GM23338 (cell line): ENCODE measurements at regions not wholly inside any gene's neighbourhood (a gene's known extent, or its start where the extent isn't known, plus 50 kb on each side); places are given as distances from the start of the nearest gene placed in this dataset.

ENCODE experiments used
- CREB1 ChIP-seq: fragments of 250-450 bp; sonication (Bioruptor Pico); IDR thresholded peaks from 2 replicates; pipeline ENCODE4 v1.5.0; 2020; ENCODE audit warnings: low read depth, mild to moderate bottlenecking, moderate library complexity
- STAT1 ChIP-seq: IDR thresholded peaks from one replicate; pipeline ENCODE4 v1.6.1; 2016; ENCODE audit warnings: antibody characterized with exemption; ENCODE audit not compliant: unreplicated experiment
- TF ChIP-seq, protein P1 (sequence below), 2 experiments: fragments of 200-600 bp in 1 of 2; sonication (generic) in 1 of 2; conservative IDR thresholded peaks; 2 replicates each; pipeline versions ENCODE4 v1.5.1 to v1.6.1; 2016 to 2017; ENCODE audit warnings: antibody characterized with exemption in 2 of 2, low read depth in 2 of 2, mild to moderate bottlenecking in 2 of 2, moderate library complexity in 1 of 2

DNA sequence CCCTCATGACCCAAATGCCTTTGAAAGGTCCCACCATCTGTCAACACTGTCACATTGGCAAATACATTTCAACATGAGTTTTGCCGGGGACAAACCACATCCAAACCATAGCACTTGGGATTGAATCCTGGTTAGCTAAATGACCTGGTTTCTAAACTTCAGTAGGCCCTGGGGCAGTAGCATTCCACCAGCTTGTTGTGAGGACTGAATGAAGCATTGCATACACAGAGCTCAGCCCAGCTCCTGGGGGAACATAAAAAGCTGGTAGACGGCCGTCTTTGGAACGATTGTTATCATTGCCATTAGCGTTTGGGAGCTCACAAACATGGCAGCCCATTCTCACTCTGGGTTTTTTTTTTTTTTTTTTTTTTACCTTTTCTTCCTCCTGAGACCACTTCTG is 57.5 kb upstream of the CXCR4 start:
- TF ChIP-seq, protein P1, sequence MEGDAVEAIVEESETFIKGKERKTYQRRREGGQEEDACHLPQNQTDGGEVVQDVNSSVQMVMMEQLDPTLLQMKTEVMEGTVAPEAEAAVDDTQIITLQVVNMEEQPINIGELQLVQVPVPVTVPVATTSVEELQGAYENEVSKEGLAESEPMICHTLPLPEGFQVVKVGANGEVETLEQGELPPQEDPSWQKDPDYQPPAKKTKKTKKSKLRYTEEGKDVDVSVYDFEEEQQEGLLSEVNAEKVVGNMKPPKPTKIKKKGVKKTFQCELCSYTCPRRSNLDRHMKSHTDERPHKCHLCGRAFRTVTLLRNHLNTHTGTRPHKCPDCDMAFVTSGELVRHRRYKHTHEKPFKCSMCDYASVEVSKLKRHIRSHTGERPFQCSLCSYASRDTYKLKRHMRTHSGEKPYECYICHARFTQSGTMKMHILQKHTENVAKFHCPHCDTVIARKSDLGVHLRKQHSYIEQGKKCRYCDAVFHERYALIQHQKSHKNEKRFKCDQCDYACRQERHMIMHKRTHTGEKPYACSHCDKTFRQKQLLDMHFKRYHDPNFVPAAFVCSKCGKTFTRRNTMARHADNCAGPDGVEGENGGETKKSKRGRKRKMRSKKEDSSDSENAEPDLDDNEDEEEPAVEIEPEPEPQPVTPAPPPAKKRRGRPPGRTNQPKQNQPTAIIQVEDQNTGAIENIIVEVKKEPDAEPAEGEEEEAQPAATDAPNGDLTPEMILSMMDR (conservative IDR thresholded peaks at IDR 0.05; ENCODE audit: low read depth in 2 of 2), result no peak
- TF ChIP-seq STAT1 (no peak), CREB1 (CRISPR knock-in tag) (no peak)
